Endothelial cell of umbilical vein (primary cell): ENCODE measurements at regions not wholly inside any gene's neighbourhood (a gene's known extent, or its start where the extent isn't known, plus 50 kb on each side); places are given as distances from the start of the nearest gene placed in this dataset.

ENCODE experiments used
- BruUV-seq: library from RNA; stranded (reverse); fragments of 400-500 nt; replicated peaks from 2 replicates; lab custom pipeline; 2021; lab: Mats Ljungman, UMichigan
- CTCF ChIA-PET: fragments of 300-600, 350-600 bp; sonication (Branson Sonifier 250); formaldehyde crosslinking; loops from one replicate; lab custom pipeline; 2021; ENCODE audit warnings: antibody characterized with exemption, inconsistent platforms; lab: Charles Lee
- POLR2A ChIA-PET: fragments of 300-600, 350-600 bp; sonication (Branson Sonifier 250); formaldehyde crosslinking; loops from one replicate; lab custom pipeline; 2021; ENCODE audit warnings: antibody characterized with exemption, inconsistent platforms; lab: Charles Lee
- DNase-seq: peaks from one replicate; pipeline ENCODE4 v3.0.0-alpha.2; 2011; ENCODE audit warnings: low read depth, low spot score
- FAIRE-seq: peaks from 2 replicates; lab custom pipeline; 2011; peaks lifted over from hg19 to GRCh38; lab: Jason Lieb, UNC
- H2AFZ ChIP-seq: 2 replicates; pipeline ENCODE4 v1.6.0; 2012; ENCODE audit warnings: low read depth, low read length, control low read depth, inconsistent platforms
- H3K27ac ChIP-seq: 2 replicates; pipeline ENCODE4 v1.5.1; 2011; ENCODE audit warnings: low read depth, mild to moderate bottlenecking, control low read depth, low read length, moderate library complexity; ENCODE audit not compliant: insufficient read depth
- H3K27me3 ChIP-seq, 2 experiments: 2 replicates each; pipeline versions ENCODE4 v1.6.0 to v1.6.1; 2011; ENCODE audit warnings: low read length in 2 of 2, mixed read lengths in 1 of 2; ENCODE audit not compliant: control insufficient read depth in 2 of 2, insufficient read depth in 2 of 2
- H3K36me3 ChIP-seq, 2 experiments: 2 replicates in 1 of 2; 3 replicates in 1 of 2; pipeline ENCODE4 v1.5.1; 2011; ENCODE audit warnings: low read length in 2 of 2, mild to moderate bottlenecking in 1 of 2, moderate library complexity in 1 of 2; ENCODE audit not compliant: control insufficient read depth in 2 of 2, insufficient read depth in 2 of 2; ENCODE audit errors: extremely low read depth in 1 of 2
- H3K4me1 ChIP-seq: 3 replicates; pipeline ENCODE4 v1.5.1; 2011; ENCODE audit warnings: mild to moderate bottlenecking, low read length; ENCODE audit not compliant: control insufficient read depth, insufficient read depth; ENCODE audit errors: extremely low read depth
- H3K4me2 ChIP-seq: 2 replicates; pipeline ENCODE4 v1.6.1; 2011; ENCODE audit warnings: low read length, control low read depth, mixed read lengths; ENCODE audit not compliant: insufficient read depth
- H3K4me3 ChIP-seq, 3 experiments: fragments of 200-600 bp in 1 of 3; sonication (generic), shearing (Covaris generic) in 1 of 3; replicated peaks in 1 of 3; 2 replicates each; pipeline ENCODE4 v1.5.1; 2011 to 2016; ENCODE audit warnings: control low read depth in 3 of 3, low read length in 3 of 3, mild to moderate bottlenecking in 2 of 3, inconsistent platforms in 1 of 3, low read depth in 1 of 3, moderate library complexity in 1 of 3; ENCODE audit not compliant: insufficient read depth in 1 of 3
- H3K79me2 ChIP-seq: 2 replicates; pipeline ENCODE4 v1.6.0; 2012; ENCODE audit warnings: low read length, inconsistent platforms; ENCODE audit not compliant: control insufficient read depth, insufficient read depth
- H3K9ac ChIP-seq: replicated peaks from 2 replicates; pipeline ENCODE3; 2011; ENCODE audit warnings: low read length, control low read depth; ENCODE audit not compliant: insufficient read depth; ENCODE audit errors: extremely low read depth
- H3K9me1 ChIP-seq: replicated peaks from 3 replicates; pipeline ENCODE4 v1.6.0; 2011; ENCODE audit warnings: mild to moderate bottlenecking, low read length; ENCODE audit not compliant: control insufficient read depth, insufficient read depth; ENCODE audit errors: extremely low read depth
- H3K9me3 ChIP-seq: replicated peaks from 2 replicates; pipeline ENCODE4 v1.5.1; 2012; ENCODE audit warnings: low read length, inconsistent platforms; ENCODE audit not compliant: control insufficient read depth, insufficient read depth
- H4K20me1 ChIP-seq: replicated peaks from 2 replicates; pipeline ENCODE3; 2011; ENCODE audit warnings: mild to moderate bottlenecking, low read length; ENCODE audit not compliant: control insufficient read depth, insufficient read depth; ENCODE audit errors: extremely low read depth
- CTCF ChIP-seq, 2 donors: IDR thresholded peaks; 1 replicate in 1 of 2; 2 replicates in 1 of 2; pipeline ENCODE4 v1.5.1; 2011; ENCODE audit warnings: low read length in 2 of 2, mild to moderate bottlenecking in 2 of 2, moderate library complexity in 2 of 2, control low read depth in 1 of 2, inconsistent platforms in 1 of 2, low read depth in 1 of 2; ENCODE audit not compliant: insufficient read depth in 1 of 2; ENCODE audit errors: extremely low read depth in 1 of 2
- EZH2 ChIP-seq: IDR thresholded peaks from 2 replicates; pipeline ENCODE4 v1.6.1; 2012; ENCODE audit warnings: borderline replicate concordance, low read depth, mild to moderate bottlenecking, moderate library complexity, low read length, inconsistent platforms; ENCODE audit not compliant: severe bottlenecking
- FOS ChIP-seq: IDR thresholded peaks from 2 replicates; pipeline ENCODE4 v1.6.1; 2011; ENCODE audit warnings: mild to moderate bottlenecking, low read length, moderate library complexity, borderline replicate concordance; ENCODE audit not compliant: insufficient read depth
- GATA2 ChIP-seq: IDR thresholded peaks from 2 replicates; pipeline ENCODE4 v1.7.0; 2011; ENCODE audit warnings: low read depth, mild to moderate bottlenecking, moderate library complexity, mixed read lengths, low read length; ENCODE audit not compliant: insufficient read length, insufficient read depth
- MAX ChIP-seq: IDR thresholded peaks from 2 replicates; pipeline ENCODE4 v1.6.1; 2011; ENCODE audit not compliant: insufficient read depth, insufficient read length
- POLR2AphosphoS5 ChIP-seq: IDR thresholded peaks from 2 replicates; pipeline ENCODE4 v1.6.1; 2012; ENCODE audit warnings: low read depth, mild to moderate bottlenecking, control low read depth, low read length, moderate library complexity; ENCODE audit not compliant: insufficient read depth
- dilution Hi-C: fragments of 300-500 bp; cut with MboI; formaldehyde crosslinking; loops from one replicate; pipeline ENCODE4 v1.15.0; 2019; ENCODE audit warnings: low sequenced_read_pairs; ENCODE audit not compliant: extremely low pct_ligation_motif_present
- intact Hi-C: fragments of 100-400 bp; cut with micrococcal nuclease; formaldehyde crosslinking; loops from one replicate; pipeline ENCODE4 v1.10.0; 2022

- Histone ChIP-seq H3K79me2 (no peaks in the 10 kb centered on the region), H3K9me1 (no peaks in the 10 kb centered on the region), H3K4me3 (no peak overlapping the region), H3K9ac (no peak overlapping the region), H3K27me3 (no peaks in the 10 kb centered on the region), H4K20me1 (no peaks in the 10 kb centered on the region), H2AFZ (no peak overlapping the region), H3K27ac (no peak overlapping the region), H3K4me1 (no peaks in the 10 kb centered on the region), H3K4me2 (no peak overlapping the region), H3K9me3 (no peaks in the 10 kb centered on the region), H3K36me3 (no peaks in the 10 kb centered on the region)
- FAIRE-seq (no peak), DNase-seq (no peak)
- intact Hi-C loops: no loop called here
- ChIA-PET CTCF (no interaction called here), POLR2A (no interaction called here)
- BruUV-seq: no TSS peak
- TF ChIP-seq MAX (no peak), EZH2 (no peak), CTCF (IDR thresholded peaks at IDR 0.05; ENCODE audit: extremely low read depth in 1 of 2, insufficient read depth in 1 of 2, low read depth in 1 of 2, low read length in 2 of 2) (no peak), FOS (no peak), POLR2AphosphoS5 (no peak), GATA2 (no peak)
- dilution Hi-C loops: no loop called here
Measured at GRCh38 chr2:208929139-208929864, 494.5 kb upstream of the MAP2 start.
